HG03097 (cell line): ENCODE measurements at regions not wholly inside any gene's neighbourhood (a gene's known extent, or its start where the extent isn't known, plus 50 kb on each side); places are given as distances from the start of the nearest gene placed in this dataset.

ENCODE experiments used
- ATAC-seq: cut with Tn5 transposase; IDR thresholded peaks from one replicate; pipeline ENCODE4 v1.9.1; 2021; ENCODE audit not compliant: unreplicated experiment, low FRiP score

- ATAC-seq, result no peak
Observed at GRCh38 chr15:95898761-95899160, 431.7 kb upstream of the NR2F2 start.

DNA sequence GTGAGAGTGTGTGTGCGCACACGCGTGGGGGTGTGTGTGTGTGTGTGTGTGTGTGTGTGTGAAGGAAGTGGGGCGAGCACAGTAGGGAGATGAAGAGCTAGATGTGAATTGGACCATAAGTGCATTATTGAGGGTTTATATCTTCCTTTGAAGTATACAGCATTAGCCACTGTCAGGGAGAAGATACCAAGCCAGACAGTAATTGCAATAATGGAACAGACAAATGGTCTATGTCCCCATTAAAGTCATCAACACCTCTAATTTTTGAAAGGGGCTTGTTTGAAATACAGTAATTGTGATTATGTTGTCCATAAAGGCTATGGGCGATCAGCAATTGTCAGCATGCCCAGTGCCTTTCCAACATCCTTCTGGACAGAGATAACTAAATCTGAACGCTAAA lies 429.2 kb upstream of the NR2F2 start:
- ATAC-seq, result no peak

- ATAC-seq, result no peak
Observed at GRCh38 chr15:95902606-95903005, 427.9 kb upstream of the NR2F2 start.

- ATAC-seq, result no peak
Observed at GRCh38 chr15:95903352-95903751, 427.1 kb upstream of the NR2F2 start.

DNA sequence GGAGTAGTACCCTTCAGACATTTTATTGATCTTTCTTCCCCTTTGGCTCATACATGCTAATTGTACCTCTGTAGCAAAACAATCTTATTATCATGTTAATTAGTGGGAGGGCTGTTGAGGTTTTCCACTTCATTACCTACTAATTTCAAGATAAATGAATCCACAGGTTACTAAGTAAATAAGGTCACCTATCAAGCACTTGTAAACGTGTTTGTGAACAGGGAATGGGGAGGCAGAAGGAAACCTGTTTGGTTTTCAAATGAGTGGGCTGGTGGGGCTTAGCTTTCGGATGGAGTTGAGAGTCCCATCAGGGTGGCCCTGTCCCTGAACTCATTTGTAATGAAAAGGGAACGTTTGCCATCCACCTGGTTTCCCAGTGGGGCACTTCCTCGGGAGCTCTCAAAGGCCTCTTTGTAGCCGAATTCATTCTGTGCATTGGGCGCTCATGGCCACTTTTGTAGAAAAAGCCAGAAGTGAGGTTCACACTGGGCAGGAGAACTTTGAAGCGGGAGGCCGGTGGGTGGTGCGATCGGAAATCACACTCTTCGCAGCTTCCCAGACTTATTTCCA lies 419.8 kb upstream of the NR2F2 start:
- no peak for ATAC-seq

DNA sequence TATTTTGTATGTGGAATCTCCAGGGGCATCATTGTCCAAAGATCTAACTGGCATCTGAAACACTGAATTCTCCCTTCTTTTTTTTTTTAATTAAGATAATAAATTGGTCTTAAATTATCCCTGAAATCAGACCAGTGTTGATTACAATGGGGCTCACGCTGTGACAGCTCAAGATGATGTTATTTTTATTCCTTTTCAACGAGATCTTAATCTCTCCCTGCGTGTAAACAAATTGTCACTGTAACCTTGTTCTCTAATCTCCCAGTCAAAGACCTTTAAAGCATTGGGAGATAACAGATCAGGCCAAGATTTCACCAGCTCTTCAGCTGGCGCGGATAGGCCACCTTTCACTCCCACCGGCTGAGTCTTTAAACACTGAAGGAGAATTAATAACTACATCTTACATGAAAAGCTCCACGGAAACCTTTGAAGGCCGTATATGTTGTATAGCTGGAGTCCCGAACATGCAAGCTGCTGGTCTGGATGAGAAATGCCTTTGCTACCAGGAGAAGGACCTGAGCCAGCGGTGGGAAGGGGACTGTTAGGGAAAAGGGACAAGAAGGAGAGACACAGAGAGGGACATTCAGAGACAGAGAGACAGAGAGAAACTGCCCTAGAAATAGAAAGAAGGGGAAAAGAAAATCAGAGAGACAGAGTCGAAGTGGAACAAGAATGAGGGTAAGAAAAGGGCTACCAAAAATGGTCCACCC lies 418.8 kb upstream of the NR2F2 start:
- no peak for ATAC-seq

DNA sequence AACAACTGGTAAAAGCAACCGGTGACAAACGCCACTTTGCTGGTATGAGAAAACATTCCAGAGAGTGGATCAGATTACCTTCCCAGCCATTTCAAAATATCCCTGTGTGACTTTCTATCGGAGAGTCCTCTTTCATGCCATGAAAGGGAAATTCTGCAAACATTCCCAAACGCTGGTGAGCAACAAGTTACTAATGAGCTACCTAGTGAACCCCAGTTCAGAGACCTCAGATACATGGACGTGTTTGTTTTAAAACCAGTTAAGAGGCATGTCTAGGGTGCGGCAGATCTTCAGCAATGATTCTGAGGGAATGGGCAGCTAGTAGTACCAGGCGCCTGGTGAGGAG lies 418.2 kb upstream of the NR2F2 start:
- no peak for ATAC-seq

- no peak for ATAC-seq
Observed at GRCh38 chr15:95912728-95913127, 417.8 kb upstream of the NR2F2 start.

DNA sequence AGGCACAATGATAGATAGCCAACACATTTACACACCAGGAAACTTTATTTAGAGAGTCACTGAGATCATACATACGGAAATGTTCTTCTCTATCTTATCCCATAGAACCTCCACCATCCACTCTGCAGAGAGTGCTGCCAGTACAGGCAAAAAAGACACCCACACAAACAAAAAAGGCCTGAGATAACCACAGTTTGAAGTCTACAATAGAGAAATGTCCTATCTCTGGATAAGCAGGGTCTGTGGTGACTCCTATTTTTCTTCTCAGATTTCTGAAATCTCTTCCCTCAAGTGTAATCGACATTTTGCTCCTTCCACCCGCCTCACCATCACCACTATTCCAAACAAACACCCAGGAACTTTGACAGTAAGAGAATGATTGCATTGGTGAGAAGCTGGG lies 413.9 kb upstream of the NR2F2 start:
- ATAC-seq, result no peak

GRCh38 chr15:95918525-95918924 lies 412.0 kb upstream of the NR2F2 start:
- no peak for ATAC-seq

DNA sequence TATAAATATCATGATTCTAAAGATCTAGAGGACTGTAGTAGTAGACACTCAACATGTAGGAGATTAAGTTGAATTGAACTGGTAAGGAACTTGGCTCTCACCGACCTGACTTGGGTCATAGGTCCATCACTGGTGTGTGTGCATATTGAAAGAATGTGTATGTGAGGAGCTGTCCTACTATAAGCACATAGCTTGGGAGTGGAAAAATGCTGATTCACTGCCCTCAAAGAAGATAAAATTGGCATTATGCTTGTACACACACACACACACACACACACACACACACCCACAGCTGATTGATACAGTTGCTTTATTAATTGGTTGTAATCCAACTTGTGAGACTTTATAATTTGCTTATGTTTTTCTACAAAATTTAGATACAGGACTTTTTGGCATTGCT lies 411.0 kb upstream of the NR2F2 start:
- ATAC-seq, result no peak

GRCh38 chr15:95921404-95921803 lies 409.1 kb upstream of the NR2F2 start:
- ATAC-seq, result no peak

DNA sequence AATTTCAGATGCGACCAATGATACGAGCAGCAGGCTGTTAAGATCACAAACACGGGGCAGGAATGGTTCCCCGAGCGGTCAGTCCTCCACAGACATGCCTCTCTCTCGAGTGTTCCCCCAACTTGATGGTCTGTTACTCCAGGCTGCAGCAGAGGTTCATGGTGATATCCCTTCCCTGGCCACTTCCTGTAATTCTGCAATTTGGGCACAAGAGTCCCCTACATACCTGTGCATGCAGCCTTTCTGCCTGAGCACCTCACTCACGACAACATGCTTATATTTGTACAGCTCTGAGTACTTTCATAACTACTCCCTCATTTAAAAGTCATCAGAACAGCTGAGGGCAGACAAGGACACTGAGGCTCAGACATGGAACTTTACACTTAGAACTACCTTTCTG lies 408.1 kb upstream of the NR2F2 start:
- ATAC-seq, result no peak

DNA sequence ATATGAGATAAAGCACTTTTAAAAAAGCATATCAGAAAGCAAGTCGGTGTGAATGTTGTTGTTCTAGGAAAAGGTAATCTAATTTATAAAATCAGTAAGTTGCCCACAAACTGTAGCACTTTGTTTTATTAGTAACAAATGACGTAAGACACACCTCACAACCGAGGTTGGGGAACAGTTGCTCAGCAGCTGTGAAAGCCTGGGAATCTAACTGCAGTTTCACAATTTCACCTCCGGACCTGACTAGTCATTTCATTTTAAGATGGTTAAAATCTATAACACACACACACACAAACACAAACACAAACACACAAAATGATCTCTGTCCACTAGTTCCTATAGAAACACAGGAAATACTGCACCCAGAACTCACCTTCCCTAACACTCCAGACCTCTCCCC lies 406.7 kb upstream of the NR2F2 start:
- ATAC-seq, result no peak

GRCh38 chr15:95928822-95929221 lies 401.7 kb upstream of the NR2F2 start:
- no peak for ATAC-seq

- ATAC-seq, result no peak
Observed at GRCh38 chr15:95929232-95929846, 401.2 kb upstream of the NR2F2 start.

DNA sequence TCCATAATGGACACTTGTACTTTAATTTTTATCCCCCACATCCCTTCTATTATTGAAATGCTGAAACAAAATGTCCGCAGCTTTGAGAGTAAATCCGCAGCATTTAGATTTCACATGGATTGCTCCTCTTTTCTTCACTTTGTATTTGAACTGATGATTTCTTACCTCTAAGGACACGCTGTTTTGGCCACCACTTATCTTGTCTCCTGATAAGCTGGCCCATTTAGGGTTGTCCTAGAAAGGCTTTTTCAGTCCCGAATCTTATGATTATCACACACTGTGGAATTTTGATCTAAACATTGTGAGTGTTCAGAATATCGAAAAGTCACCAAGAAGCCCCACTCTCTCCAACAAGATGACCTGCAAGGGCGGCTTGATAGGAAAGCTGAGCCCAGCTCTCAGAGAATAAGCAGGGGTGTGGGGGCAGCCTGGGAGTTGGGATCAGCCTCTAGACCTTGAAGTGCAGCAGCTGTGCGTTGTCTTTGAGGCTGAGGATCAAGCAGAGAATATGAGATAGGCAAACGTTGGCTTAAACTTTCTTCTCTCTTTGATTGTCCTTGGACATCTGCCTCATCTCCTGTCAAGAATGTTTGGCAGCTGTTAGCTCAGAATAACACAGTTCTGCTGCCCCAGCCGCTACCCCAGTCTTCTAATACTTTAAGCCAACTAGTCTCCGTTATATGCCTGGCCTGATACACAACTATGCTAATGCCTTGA lies 399.7 kb upstream of the NR2F2 start:
- no peak for ATAC-seq

- ATAC-seq, result no peak
Observed at GRCh38 chr15:95931619-95932018, 398.9 kb upstream of the NR2F2 start.

- ATAC-seq, result no peak
Observed at GRCh38 chr15:95932141-95932540, 398.4 kb upstream of the NR2F2 start.

DNA sequence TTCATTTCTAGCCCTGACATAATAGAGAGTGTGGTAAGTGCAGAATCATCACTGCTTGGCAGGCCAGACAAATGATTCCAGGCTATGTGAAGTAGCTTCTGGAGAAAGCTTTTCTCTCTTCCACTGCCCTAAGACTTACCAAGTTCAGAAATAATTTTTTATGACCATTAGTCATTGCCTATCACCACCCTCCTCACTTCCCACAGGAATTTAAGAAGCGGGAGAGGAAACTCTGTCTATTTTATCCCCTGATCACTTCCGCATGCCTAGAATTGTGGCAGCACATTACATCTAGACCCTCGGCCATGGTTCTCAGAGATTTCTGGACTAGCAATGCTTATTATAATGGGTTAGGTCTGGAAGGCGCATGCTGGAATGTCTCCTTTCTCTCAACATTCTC lies 397.8 kb upstream of the NR2F2 start:
- ATAC-seq, result no peak

GRCh38 chr15:95935852-95936251 lies 394.6 kb upstream of the NR2F2 start:
- ATAC-seq, result no peak

DNA sequence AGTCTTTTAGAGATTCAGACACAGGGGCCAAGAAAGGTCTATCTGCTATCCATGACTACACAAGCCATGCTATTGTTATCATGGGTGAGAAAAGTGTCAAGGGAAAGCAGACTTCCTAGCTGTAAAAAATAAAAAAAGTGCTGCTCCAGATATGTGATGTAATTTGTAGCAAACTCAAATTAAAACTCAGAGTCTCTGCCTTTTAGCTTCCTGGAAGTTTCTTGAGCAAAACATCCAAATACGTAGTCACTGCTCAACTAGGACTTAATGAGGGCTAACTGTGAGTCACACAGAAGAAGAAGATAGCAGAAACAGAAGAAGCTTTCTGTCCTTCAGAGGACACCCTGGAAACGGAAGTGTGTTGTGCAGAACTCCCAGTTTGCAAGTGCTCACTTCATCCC lies 393.4 kb upstream of the NR2F2 start:
- ATAC-seq, result no peak
